OCI-LY3 (cell line): ENCODE measurements at regions not wholly inside any gene's neighbourhood (a gene's known extent, or its start where the extent isn't known, plus 50 kb on each side); places are given as distances from the start of the nearest gene placed in this dataset.

Experiments used
- H2AFZ ChIP-seq: fragments of 200-600, 300-600 bp; shearing (Covaris generic); 2 replicates; pipeline ENCODE4 v1.6.0; 2014; ENCODE audit warnings: antibody characterized with exemption, low read depth, low read length
- H3K27ac ChIP-seq: fragments of 200-600, 300-600 bp; sonication (generic); 2 replicates; pipeline ENCODE4 v1.5.1; 2014; ENCODE audit warnings: mild to moderate bottlenecking, low read length, moderate library complexity, mixed read lengths
- H3K27me3 ChIP-seq: fragments of 200-600, 300-600 bp; sonication (generic); 2 replicates; pipeline ENCODE4 v1.6.1; 2014; ENCODE audit warnings: low read depth, low read length, mixed read lengths
- H3K36me3 ChIP-seq: fragments of 200-600, 300-600 bp; sonication (generic); replicated peaks from 2 replicates; pipeline ENCODE3; 2014; ENCODE audit warnings: low read depth, low read length, mixed read lengths
- H3K4me1 ChIP-seq: fragments of 300-600, 200-600 bp; sonication (generic); 2 replicates; pipeline ENCODE4 v1.6.1; 2014; ENCODE audit warnings: low read length, mixed read lengths
- H3K4me2 ChIP-seq: fragments of 200-600, 300-600 bp; sonication (generic); 2 replicates; pipeline ENCODE4 v1.6.1; 2014; ENCODE audit warnings: low read length, mixed read lengths
- H3K4me3 ChIP-seq: fragments of 300-600, 200-600 bp; sonication (generic); 2 replicates; pipeline ENCODE4 v1.5.1; 2014; ENCODE audit warnings: antibody characterized with exemption, mild to moderate bottlenecking, low read length, moderate library complexity
- H3K79me2 ChIP-seq: fragments of 300-600, 200-600 bp; shearing (Covaris generic); 2 replicates; pipeline ENCODE4 v1.6.1; 2014; ENCODE audit warnings: mild to moderate bottlenecking, low read length, mixed read lengths
- H3K9ac ChIP-seq: fragments of 300-600, 200-600 bp; shearing (Covaris generic); 2 replicates; pipeline ENCODE4 v1.6.0; 2014; ENCODE audit warnings: mild to moderate bottlenecking, low read length, moderate library complexity
- H3K9me3 ChIP-seq: fragments of 200-600, 300-600 bp; shearing (Covaris generic); 2 replicates; pipeline ENCODE4 v1.6.1; 2014; ENCODE audit warnings: low read length, mixed read lengths; ENCODE audit not compliant: insufficient read depth
- H4K20me1 ChIP-seq: fragments of 200-600, 300-600 bp; sonication (generic); 2 replicates; pipeline ENCODE4 v1.6.1; 2016; ENCODE audit warnings: low read length, mixed read lengths; ENCODE audit not compliant: insufficient read depth
- CTCF ChIP-seq: fragments of 200-600, 300-600 bp; sonication (generic); IDR thresholded peaks from 2 replicates; pipeline ENCODE4 v1.5.1; 2014; ENCODE audit warnings: antibody characterized with exemption, low read length, low read depth
- EZH2phosphoT487 ChIP-seq: fragments of 200-600 bp; shearing (Covaris generic); IDR thresholded peaks from 2 replicates; pipeline ENCODE4 v1.6.1; 2018; ENCODE audit warnings: antibody characterized with exemption, mixed run types, low read depth

GRCh38 chr1:13900583-13900982 lies 200.6 kb downstream of the PRDM2 start:
- Histone ChIP-seq H3K9ac (no peak overlapping the region), H3K27me3 (no peaks in the 10 kb centered on the region), H3K9me3 (no peaks in the 10 kb centered on the region), H2AFZ (no peak overlapping the region), H3K27ac (no peak overlapping the region), H4K20me1 (no peaks in the 10 kb centered on the region), H3K4me1 (no peaks in the 10 kb centered on the region), H3K79me2 (no peaks in the 10 kb centered on the region), H3K4me3 (no peak overlapping the region), H3K4me2 (no peak overlapping the region), H3K36me3 (no peaks in the 10 kb centered on the region)
- TF ChIP-seq CTCF (no peak), EZH2phosphoT487 (no peak)

- Histone ChIP-seq H3K36me3 (no peaks in the 10 kb centered on the region), H3K9me3 (no peaks in the 10 kb centered on the region), H3K4me3 (no peak overlapping the region), H3K4me1 (no peaks in the 10 kb centered on the region), H3K27me3 (no peaks in the 10 kb centered on the region), H2AFZ (no peak overlapping the region), H4K20me1 (no peaks in the 10 kb centered on the region), H3K9ac (no peak overlapping the region), H3K27ac (no peak overlapping the region), H3K4me2 (no peak overlapping the region), H3K79me2 (no peaks in the 10 kb centered on the region)
- TF ChIP-seq EZH2phosphoT487: no peak
- TF ChIP-seq CTCF: no peak
These were observed 201.1 kb downstream of the PRDM2 start for GRCh38 chr1:13901039-13901438.

GRCh38 chr1:13901597-13901996 lies 201.6 kb downstream of the PRDM2 start:
- H3K4me2 ChIP-seq: no peak overlapping the region
- H3K4me3 ChIP-seq: no peak overlapping the region
- H3K79me2 ChIP-seq: no peaks in the 10 kb centered on the region
- no peaks in the 10 kb centered on the region for H3K4me1 ChIP-seq
- no peaks in the 10 kb centered on the region for H3K36me3 ChIP-seq
- H3K27me3 ChIP-seq: no peaks in the 10 kb centered on the region
- H3K9me3 ChIP-seq: no peaks in the 10 kb centered on the region
- H2AFZ ChIP-seq: no peak overlapping the region
- no peaks in the 10 kb centered on the region for H4K20me1 ChIP-seq
- TF ChIP-seq CTCF (no peak), EZH2phosphoT487 (no peak)
- no peak overlapping the region for H3K9ac ChIP-seq
- no peak overlapping the region for H3K27ac ChIP-seq

GRCh38 chr1:13908128-13908527 lies 208.1 kb downstream of the PRDM2 start:
- Histone ChIP-seq H3K79me2 (no peaks in the 10 kb centered on the region), H3K4me1 (no peaks in the 10 kb centered on the region), H3K36me3 (no peaks in the 10 kb centered on the region)

More at GRCh38 chr1:13908128-13908527, 208.1 kb downstream of the PRDM2 start:
- H3K4me2 ChIP-seq: no peak overlapping the region
- no peaks in the 10 kb centered on the region for H3K9me3 ChIP-seq
- no peak overlapping the region for H3K27ac ChIP-seq
- H3K27me3 ChIP-seq: no peaks in the 10 kb centered on the region
- H3K9ac ChIP-seq: no peak overlapping the region
- H2AFZ ChIP-seq: no peak overlapping the region
- TF ChIP-seq EZH2phosphoT487: no peak
- no peak for TF ChIP-seq CTCF
- H4K20me1 ChIP-seq: no peaks in the 10 kb centered on the region
- H3K4me3 ChIP-seq: no peak overlapping the region
